ENCODE measurements at regions not wholly inside any gene's neighbourhood (a gene's known extent, or its start where the extent isn't known, plus 50 kb on each side); places are given as distances from the start of the nearest gene placed in this dataset.

- Mint-ChIP-seq H3K4me3 (ENCODE audit: low read depth, unreplicated experiment) (no peak overlapping the region), H3K27ac (ENCODE audit: unreplicated experiment) (no peak overlapping the region), H3K4me1 (ENCODE audit: low read depth, unreplicated experiment) (no peaks in the 10 kb centered on the region), H3K27me3 (ENCODE audit: unreplicated experiment) (no peaks in the 10 kb centered on the region), H3K36me3 (ENCODE audit: insufficient read depth, unreplicated experiment) (no peaks in the 10 kb centered on the region), H3K9me3 (ENCODE audit: low read depth, unreplicated experiment) (no peaks in the 10 kb centered on the region)
- intact Hi-C loops (cut with micrococcal nuclease; ENCODE audit: unreplicated experiment): no loop called here
- CTCF ChIA-PET: no interaction called here
- no peak for DNase-seq
- TF ChIP-seq, protein P1, sequence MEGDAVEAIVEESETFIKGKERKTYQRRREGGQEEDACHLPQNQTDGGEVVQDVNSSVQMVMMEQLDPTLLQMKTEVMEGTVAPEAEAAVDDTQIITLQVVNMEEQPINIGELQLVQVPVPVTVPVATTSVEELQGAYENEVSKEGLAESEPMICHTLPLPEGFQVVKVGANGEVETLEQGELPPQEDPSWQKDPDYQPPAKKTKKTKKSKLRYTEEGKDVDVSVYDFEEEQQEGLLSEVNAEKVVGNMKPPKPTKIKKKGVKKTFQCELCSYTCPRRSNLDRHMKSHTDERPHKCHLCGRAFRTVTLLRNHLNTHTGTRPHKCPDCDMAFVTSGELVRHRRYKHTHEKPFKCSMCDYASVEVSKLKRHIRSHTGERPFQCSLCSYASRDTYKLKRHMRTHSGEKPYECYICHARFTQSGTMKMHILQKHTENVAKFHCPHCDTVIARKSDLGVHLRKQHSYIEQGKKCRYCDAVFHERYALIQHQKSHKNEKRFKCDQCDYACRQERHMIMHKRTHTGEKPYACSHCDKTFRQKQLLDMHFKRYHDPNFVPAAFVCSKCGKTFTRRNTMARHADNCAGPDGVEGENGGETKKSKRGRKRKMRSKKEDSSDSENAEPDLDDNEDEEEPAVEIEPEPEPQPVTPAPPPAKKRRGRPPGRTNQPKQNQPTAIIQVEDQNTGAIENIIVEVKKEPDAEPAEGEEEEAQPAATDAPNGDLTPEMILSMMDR (IDR thresholded peaks at IDR 0.05; ENCODE audit: unreplicated experiment): no peak
- BruUV-seq (replicated peaks): no TSS peak
Measured at GRCh38 chr17:63151941-63152523, 186.0 kb downstream of the TANC2 start.

DNA sequence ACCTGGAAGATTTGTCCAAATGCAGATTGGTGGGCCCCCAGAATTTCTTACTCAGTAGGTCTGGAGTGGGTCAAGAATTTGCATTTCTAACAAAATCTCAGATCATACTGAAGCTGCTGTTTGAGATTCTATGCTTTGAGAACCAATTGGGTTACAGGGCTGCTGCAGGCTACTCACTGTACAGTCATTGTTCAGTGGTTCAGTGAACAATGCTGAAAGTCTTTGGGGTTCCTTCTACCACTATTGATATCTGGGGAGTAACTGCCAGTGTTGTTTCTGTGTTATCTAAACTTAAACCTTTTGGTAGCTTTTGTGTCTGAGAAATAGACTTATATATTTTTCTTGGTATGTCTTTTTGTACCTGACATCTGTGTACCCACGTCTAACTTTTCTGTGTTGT is 187.5 kb downstream of the TANC2 start:
- intact Hi-C loops (cut with micrococcal nuclease; ENCODE audit: unreplicated experiment): no loop called here
- CTCF ChIA-PET: no interaction called here
- no TSS peak for BruUV-seq (replicated peaks)
- no peaks in the 10 kb centered on the region for H3K27me3 Mint-ChIP-seq (ENCODE audit: unreplicated experiment)
- H3K36me3 Mint-ChIP-seq (ENCODE audit: insufficient read depth, unreplicated experiment): no peaks in the 10 kb centered on the region
- TF ChIP-seq, protein P1 (IDR thresholded peaks at IDR 0.05; ENCODE audit: unreplicated experiment): no peak
- DNase-seq: no peak
- H3K4me1 Mint-ChIP-seq (ENCODE audit: low read depth, unreplicated experiment): no peaks in the 10 kb centered on the region
- H3K9me3 Mint-ChIP-seq (ENCODE audit: low read depth, unreplicated experiment): no peaks in the 10 kb centered on the region
- H3K27ac Mint-ChIP-seq (ENCODE audit: unreplicated experiment): no peak overlapping the region
- H3K4me3 Mint-ChIP-seq (ENCODE audit: low read depth, unreplicated experiment): no peak overlapping the region

GRCh38 chr17:63154586-63155244 is 188.7 kb downstream of the TANC2 start:
- intact Hi-C loops (cut with micrococcal nuclease; ENCODE audit: unreplicated experiment): no loop called here
- no peaks in the 10 kb centered on the region for H3K27me3 Mint-ChIP-seq (ENCODE audit: unreplicated experiment)
- DNase-seq: no peak
- no peaks in the 10 kb centered on the region for H3K36me3 Mint-ChIP-seq (ENCODE audit: insufficient read depth, unreplicated experiment)
- no peaks in the 10 kb centered on the region for H3K4me1 Mint-ChIP-seq (ENCODE audit: low read depth, unreplicated experiment)
- H3K9me3 Mint-ChIP-seq (ENCODE audit: low read depth, unreplicated experiment): no peaks in the 10 kb centered on the region
- CTCF ChIA-PET: no interaction called here
- H3K27ac Mint-ChIP-seq (ENCODE audit: unreplicated experiment): no peak overlapping the region
- BruUV-seq (replicated peaks): no TSS peak
- H3K4me3 Mint-ChIP-seq (ENCODE audit: low read depth, unreplicated experiment): no peak overlapping the region
- TF ChIP-seq, protein P1 (IDR thresholded peaks at IDR 0.05; ENCODE audit: unreplicated experiment): no peak

DNA sequence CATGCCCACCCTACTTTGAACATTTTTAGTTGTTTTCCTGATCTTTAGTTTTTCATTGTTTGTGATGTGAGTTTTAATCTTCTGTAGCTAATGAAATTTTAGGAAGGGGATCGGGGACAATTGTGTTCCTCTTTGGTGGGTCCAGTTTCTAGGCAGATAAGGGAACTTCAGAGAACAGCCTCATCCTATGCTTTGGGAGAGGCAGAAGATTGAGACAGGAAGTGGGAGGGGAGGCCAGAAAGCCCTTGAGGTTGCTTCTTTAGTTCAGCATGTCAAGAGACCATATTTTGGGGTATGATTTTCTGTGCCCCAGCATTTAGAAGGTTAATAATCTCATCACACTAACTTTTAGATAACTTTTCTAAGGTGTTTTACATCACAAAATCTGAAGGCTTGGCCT is 191.0 kb downstream of the TANC2 start:
- Mint-ChIP-seq H3K27me3 (ENCODE audit: unreplicated experiment) (no peaks in the 10 kb centered on the region), H3K9me3 (ENCODE audit: low read depth, unreplicated experiment) (no peaks in the 10 kb centered on the region), H3K4me1 (ENCODE audit: low read depth, unreplicated experiment) (no peaks in the 10 kb centered on the region), H3K4me3 (ENCODE audit: low read depth, unreplicated experiment) (no peak overlapping the region), H3K36me3 (ENCODE audit: insufficient read depth, unreplicated experiment) (no peaks in the 10 kb centered on the region), H3K27ac (ENCODE audit: unreplicated experiment) (no peak overlapping the region)
- intact Hi-C loops (cut with micrococcal nuclease; ENCODE audit: unreplicated experiment): no loop called here
- BruUV-seq (replicated peaks): no TSS peak
- no peak for DNase-seq
- CTCF ChIA-PET: no interaction called here
- TF ChIP-seq, protein P1 (IDR thresholded peaks at IDR 0.05; ENCODE audit: unreplicated experiment): no peak
